GM21367 (cell line): ENCODE measurements at regions not wholly inside any gene's neighbourhood (a gene's known extent, or its start where the extent isn't known, plus 50 kb on each side); places are given as distances from the start of the nearest gene placed in this dataset.
"Not testable (repeated sequence)": the region's sequence is repeated elsewhere in the genome, so short reads cannot be mapped to it uniquely, and the experiment has no call there.

Experiments used
- ATAC-seq: cut with Tn5 transposase; IDR thresholded peaks from one replicate; pipeline ENCODE4 v1.9.1; 2021; ENCODE audit not compliant: unreplicated experiment

DNA sequence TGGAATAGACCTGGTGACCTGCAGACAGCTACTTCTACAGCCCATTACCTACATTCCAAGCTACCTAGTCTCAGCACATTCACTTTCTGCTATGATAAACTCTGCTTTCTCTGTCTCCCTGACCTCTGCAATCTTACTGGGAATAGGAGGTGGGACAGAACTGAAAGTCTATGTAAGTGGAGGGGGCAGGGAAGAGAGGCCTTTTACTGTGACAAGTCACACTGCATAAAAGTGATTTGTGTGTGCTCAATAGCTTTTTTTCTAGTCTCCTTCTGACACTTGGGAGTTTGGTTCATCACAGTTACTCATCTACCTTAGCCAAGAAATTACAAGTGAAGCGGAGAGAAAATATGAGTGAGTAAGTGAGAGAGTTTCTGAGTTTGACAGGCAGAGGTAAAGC, 322.4 kb downstream of the OLFM4 start:
- no peak for ATAC-seq

DNA sequence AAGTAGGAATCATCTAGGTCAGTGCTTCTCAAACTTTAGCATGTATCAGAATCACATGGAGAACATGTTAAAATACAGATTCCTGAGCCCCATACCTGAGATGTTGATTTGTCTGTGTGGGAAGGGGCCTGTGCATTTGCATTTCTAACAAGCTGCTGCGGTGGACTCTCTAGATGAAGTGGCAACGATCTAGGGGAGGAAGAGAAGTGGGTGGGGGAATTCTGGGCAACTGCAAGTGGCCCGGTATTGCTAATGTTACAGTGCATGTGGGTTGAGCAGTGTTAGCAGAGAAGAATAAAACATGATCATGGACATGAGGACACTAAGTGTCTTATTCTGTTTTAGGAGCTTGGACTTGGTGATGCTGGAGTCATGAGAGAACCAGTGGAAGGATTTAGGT, 329.0 kb downstream of the OLFM4 start:
- ATAC-seq = no peak

DNA sequence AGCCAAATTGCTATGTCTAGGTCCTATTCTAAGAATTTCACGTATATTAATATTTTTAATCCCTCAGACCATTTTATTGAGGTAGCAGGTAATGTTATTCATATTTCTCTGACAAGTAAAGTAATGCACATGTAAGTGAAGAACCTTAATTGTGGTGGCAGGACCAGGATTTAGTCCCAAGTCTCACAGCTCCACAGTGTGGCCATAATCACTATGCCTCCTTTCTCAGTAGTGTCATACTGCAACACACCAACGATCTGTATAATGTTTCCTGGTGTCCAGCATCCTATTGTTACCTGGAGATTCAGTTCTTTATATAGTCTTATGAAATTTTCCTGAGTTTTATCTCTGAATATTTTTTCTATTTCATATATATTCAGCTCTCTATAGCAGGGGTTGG, 340.3 kb downstream of the OLFM4 start:
- ATAC-seq = no peak

DNA sequence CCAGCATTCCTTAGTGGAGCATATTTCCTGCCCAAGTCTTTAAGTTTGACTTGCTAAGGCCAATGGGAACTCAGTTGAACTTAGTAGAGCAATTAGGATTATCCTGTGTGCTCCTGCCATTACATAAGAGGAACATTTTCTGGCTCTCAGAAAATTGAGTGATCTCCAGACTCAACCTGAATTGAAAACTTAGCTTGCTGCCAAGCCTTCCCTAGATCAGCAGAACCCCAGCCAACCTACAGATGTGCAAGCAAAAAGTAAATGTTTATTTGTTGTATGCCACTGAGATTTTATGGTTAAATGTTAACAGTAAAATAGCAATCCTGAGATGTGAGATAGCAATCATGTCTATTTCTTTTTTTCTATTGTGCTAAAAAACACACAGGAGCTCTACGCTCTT, 350.9 kb downstream of the OLFM4 start:
- ATAC-seq = no peak

DNA sequence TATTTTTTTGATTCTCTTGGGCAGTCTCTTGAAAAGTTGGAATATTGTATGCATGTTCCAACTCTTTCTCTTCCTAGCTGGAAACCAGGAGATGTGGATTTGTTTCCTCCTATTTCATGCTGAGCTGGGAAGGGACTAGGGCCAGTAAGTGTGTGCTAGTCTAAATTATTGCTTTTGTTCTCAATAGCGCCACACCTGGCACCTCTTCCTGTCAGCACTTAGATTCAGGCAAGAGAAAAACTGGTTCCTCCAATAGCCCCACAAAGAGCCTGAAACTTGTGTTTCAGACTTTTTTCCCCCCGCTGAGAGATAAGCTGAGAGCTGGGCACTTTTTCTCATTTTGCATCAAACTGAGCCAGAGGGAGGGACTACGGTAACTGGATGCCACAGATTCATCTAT, 353.4 kb downstream of the OLFM4 start:
- ATAC-seq = no peak

DNA sequence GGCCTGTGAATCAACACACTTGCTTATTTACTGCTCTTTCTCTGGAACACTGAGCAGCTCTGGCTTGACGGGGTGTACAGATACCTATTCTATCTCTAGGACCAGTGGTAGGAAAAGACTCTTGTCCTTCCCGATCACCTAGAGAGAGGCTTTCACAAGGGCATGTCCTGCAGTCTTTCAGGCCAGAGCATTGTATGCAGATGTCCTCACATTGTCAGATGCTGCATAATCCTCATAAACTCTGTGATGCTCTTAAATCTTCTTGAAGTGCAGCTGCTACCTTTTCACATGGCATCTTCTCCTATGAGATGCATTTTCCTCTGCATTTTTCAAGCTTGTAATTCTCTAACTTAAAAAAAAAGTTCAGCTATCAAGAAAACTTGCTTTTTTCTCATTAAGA, 369.4 kb downstream of the OLFM4 start:
- ATAC-seq = no peak

DNA sequence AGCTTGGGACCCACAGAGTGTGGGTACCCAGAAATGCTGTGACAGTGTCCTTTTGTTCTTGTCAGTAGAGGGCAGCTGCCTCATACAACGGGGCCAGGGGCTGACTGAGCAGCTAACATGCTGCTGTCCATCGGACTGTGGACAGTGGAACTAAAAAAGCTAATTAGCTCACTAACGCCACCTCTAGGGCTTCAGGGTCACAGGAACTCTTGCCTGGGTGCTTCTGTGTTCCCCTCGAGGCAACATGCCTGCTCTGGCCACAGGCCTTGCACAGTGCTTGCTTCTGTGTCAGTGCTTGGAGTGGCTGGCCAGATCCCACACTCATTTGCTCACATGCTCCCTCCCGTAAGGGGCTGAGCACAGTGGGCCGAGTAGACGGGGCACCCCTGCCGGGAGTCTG, 377.0 kb downstream of the OLFM4 start:
- ATAC-seq = no peak

DNA sequence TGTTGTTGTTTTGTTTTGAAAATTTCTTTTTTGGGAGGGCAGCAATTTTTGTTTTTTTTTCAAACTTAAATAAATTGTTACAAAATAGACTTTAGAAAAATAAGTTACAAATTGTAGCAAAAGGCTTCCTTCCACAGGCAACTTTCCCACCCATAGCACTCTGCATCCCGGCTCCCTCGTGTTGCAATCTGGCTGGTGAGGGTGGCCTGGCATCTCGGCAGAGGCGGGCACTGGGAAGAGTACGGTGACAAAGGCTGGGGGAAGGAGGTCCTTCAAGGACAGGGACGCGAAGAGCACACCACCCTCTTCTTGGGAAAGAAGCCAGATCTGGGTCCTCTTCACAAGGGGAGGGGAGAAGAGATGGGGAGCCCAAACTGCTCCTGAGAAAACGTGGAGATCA, 379.7 kb downstream of the OLFM4 start:
- no peak for ATAC-seq

DNA sequence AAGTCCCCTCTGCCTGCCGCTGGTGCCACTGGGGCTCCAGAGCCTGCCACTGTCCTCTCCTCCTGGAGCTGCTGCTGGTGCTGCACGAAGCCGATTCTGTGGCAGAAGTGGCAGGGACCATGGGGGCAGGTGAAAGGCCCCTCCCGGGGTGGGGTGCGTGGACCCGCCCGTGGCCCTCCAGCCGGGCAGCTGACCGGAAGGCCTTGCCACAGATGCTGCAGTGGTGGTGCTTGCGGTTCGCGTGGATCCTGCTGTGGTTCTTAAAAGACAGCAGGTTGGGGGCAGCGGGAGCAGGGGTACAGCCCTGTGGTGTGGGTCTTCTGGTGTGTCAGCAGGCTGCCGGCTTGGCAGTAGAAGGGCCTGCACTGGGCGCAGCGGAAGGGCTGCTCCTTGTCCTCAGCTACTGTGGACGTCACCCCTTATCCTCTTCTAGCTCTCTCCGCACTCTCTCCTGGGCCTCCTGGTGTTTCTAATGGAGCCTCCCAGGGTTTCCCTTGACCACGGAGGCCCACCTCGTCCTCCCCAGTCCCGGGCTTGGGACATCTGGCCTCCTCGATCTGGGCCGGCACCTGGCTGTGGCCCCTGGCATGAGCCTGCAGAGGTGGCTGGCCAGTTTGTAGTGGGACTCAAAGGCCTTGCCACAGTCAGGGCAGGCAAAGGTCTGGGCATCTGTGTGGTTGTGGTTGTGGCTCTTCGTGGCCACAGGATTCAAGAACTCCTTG, 380.4 kb downstream of the OLFM4 start:
- no peak for ATAC-seq

DNA sequence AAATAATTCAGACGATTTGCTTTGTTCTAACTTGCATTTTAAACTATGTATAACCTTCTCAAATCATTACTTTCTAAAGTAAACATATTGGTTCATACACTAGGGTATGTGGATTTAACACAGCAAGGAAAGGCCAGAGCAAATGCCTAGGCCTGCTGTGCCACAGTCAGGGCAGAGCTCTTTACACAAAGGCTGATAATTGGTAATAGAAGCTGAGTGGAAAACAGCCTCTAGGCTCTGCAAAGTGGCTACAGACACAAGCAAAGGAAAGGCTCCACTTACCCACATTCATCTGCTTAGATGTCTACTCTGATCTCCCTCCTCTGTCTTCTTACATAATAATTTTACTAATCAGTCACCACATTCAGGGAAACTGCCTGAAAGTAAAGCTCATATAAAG, 382.9 kb downstream of the OLFM4 start:
- ATAC-seq = no peak

DNA sequence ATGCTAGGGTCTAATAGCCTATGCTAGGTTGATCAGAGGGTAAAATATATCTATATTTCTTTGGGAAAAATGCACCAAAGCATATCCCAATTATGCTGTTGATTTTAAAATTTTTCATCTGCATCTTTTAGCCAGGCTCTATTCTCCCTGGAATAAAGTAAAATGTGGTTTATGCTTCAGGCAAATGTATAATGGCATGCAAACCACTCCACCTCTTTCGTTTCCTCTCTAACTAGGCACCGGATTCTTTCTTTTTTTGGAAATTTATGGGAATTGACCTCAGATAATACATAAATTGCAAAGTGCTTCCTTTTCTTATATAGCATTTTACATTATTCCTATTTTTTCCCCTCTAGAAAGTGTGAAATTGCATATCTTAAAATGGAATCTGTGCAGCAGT, 386.5 kb downstream of the OLFM4 start:
- ATAC-seq = no peak

DNA sequence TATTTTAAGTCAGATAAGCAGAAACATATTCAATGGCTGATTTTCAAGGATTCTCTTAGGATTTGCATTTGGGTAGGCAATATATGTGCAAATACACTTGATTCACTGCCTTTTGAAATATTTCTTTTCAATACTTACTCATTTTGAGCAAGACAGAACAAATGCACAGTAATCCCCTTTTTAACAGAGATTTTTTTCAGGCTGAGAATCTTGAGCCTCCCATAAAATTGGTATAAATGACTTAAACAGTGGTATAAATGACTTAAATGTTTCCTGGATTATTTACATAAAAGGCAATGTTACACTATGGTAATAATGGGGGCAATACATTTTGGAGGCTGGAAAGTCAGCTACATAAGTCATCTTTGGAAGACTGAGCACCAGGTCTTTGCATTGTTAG, 389.0 kb downstream of the OLFM4 start:
- ATAC-seq = no peak

DNA sequence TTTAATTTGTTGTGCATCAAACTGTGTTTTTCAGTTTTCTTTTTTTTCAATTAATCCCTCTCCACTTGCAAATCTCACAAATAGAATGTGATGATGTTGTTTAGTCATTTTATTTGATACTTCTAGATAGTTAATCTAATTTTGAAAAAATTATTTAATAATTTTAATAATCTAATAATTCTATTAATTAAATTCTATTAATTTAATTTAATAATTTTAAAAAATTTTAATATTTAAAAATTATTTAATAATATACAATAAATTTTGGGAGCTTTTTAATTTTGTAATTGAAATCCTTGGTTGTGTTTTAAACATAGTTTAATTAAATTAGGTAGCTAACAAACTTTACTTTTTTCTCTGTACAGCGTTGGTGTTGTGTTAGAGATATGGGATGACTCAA, 393.8 kb downstream of the OLFM4 start:
- no peak for ATAC-seq

DNA sequence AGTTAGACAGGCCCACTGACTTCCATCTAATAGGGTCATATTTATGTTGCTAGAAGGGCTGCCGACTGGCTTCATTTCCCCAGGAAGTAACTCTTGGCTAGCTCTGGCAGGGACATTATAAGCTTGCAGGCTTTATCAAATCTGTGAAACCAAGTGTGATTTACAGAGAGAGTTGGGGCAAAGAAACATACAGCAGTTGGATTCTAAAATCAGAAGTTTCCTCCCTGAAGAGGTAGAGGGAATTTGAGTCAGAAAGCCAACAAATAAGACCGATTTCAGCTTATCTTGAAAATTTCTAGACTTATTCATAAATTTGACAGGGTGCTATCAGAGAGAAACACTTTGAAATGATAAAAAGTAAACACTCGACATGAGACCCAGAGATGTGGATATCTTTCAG, 407.8 kb downstream of the OLFM4 start:
- no peak for ATAC-seq

DNA sequence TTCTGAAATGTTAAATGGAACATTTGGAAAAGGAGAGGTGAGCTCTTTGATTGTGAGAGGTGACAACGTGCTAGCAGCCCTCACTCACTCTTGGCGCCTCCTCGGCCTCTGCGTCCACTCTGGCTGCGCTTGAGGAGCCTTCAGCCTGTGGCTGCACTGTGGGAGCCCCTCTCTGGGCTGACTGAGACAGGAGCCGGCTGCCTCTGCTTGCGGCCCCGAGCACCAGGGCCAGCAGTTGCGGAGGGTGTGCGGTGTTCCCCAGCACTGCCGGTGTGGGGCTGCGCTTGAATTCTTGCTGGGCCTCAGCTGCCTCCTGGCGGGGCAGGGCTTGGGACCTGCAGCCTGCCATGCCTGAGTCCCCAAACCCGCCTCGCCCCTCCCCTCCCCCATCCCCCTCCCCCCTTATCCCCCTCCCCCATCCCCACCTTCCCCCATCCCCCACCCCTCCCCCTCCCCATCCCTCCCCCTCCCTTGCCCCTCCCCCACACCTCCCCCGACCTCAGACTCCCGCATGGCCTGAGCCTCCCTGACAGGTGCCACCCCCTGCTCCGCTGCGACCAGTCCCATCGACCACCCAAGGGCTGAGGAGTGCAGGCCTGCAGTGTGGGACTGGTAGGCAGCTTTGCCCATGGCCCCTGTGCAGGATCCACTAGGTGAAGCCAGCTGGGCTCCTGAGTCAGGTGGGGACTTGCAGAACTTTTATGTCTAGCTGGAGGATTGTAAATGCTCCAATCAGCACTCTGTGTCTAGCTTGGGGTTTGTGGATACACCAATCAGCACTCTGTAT, 411.0 kb downstream of the OLFM4 start:
- ATAC-seq = no peak

DNA sequence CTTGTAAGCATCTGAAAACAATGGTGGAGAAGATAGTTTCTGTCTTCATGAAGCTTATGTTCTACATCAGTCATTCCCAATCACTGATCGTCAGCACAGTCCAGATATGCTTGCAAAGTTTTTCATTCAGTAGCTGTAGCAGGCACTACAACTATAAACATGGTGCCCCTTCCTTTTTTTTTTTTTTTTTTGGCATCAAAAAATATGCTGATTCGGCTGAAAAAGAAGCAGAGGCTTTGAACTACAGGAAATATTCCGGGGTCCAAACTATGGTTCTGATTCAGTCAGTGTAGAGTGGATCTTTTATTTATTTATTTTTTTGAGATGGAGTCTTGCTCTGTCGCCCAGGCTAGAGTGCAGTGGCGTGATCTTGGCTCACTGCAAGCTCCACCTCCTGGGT, 414.4 kb downstream of the OLFM4 start:
- no peak for ATAC-seq

DNA sequence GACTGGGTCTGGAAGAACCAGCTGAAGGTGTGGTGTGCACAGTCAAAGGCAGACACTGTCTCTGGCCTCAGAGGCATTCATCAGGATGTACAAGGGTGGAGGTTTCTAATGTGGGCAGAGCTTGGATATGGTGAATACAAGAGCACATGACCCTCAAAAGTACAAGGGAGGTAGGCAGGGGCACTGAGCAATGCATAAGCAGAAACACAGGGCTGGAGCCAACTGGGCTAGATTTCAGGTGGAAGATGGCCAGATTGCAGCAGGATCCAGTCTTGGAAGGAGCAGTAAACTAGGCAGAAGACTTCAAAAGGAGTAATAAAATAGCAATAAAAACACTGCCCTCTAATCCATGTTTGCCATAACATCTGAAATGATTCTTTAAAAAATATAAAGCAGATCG, 417.1 kb downstream of the OLFM4 start:
- no peak for ATAC-seq

DNA sequence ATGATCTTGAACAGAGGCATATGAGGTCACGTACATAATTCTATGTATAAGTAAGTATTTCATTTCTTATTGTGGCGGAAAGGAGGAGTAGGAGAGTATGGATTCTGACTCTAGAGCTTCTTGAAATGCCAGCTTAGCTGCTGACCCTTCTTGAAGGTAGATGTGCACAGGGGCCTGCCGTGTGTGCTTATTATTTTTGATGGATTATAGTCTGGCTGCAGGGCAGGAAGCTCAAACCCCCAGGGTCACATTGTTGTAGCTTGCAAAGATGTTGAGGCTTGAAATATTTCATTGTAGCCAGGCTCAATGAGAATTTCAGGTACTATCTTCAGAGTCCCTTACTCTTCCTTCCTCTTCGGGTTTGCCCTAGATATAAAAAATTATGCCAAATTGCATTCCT, 418.8 kb downstream of the OLFM4 start:
- ATAC-seq = no peak

DNA sequence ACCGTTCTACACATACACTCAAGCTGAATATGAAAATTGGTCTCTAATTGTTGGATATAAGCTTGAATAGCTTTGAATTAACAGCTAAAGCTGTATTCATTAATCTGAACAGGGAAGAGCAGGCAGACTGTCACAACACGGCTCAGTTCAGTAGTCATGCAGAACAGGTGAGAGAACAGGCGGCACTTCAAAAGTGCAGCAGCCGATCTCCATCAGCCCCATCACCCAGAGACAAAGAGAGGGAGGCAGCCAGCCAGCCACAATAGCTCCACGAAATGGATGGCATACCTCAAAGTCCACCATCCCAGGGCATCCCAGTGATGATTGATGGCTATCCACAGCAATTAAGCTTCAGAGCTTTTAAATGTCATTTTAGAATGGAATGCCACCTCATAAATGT, 419.2 kb downstream of the OLFM4 start:
- ATAC-seq = no peak

DNA sequence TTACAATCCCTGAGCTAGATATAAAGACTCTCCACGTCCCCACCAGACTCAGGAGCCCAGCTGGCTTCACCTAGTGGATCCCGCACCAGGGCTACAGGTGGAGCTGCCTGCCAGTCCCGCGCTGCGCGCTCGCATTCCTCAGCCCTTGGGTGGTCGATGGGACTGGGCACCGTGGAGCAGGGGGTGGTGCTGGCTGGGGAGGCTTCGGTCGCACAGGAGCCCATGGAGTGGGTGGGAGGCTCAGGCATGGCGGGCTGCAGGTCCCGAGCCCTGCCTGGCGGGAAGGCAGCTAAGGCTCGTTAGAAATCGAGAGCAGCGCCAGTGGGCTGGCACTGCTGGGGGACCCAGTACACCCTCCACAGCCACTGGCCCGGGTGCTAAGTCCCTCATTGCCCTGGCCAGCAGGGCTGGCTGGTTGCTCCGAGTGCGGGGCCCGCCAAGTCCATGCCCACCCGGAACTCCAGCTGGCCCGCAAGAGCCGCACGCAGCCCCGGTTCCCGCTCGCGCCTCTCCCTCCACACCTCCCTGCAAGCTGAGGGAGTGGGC, 423.7 kb downstream of the OLFM4 start:
- not testable (repeated sequence) for ATAC-seq

DNA sequence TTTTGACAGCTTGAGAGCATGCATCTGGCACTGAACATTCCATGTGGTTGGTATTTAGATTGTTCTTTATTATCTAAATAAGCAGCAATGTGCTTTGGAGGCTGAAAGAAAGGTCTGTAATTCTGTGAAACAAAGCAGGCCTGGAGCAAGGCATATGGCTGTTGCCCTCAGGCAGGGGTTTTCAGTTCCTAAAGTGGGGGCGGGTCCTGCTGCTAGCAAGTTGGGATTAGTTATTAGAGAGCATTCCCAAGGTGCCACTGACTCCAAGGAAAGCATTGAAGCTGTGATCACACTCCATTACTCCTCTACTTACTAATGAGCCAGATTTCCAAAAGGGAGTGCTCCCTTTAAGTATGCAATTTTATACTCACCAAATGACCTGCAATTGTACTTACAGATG, 432.2 kb downstream of the OLFM4 start:
- ATAC-seq = no peak

DNA sequence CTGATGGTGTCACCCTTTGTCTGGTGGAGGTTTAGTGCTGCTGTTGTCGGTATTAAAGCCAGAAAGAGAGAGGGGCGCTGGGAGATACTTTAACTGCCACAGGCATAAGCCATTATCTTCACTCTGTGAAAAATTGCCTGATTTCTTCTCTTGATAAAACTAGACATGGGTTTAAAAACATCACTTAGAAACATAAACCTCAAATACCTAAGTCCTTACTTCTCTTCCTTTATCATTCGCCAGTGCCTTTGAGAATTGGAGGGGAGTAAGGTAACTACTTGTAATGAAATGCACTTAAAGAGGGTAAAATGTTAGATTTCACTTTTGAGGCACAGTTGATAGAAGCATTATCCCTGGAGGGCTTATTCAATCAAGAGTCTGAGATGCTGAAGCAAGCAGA, 434.5 kb downstream of the OLFM4 start:
- ATAC-seq = no peak

DNA sequence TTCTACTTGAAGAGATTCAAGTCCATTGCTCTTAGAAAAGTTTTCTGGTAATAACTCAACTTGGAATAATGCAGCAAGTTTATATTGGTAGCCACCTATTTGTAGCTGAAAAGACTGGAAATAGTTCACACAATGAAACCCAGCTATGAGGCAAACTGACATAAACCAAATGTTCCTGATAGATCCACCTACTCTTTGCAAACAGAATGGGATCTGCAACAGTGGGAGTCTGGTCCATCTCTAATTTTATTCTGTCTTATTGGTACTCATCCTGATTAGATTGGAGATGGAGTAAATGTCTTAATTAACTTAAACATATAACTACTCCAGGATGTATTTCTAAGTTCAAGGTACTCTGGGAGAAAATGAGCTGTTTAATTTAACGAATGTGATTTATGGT, 438.0 kb downstream of the OLFM4 start:
- ATAC-seq = no peak
